ENCODE measurements at regions not wholly inside any gene's neighbourhood (a gene's known extent, or its start where the extent isn't known, plus 50 kb on each side); places are given as distances from the start of the nearest gene placed in this dataset.

GRCh38 chr2:221060376-221060775 is 511.7 kb downstream of the EPHA4 start:
- no peak for TF ChIP-seq CTCF (IDR thresholded peaks at IDR 0.05; ENCODE audit: low read length)
- TF ChIP-seq EZH2 (IDR thresholded peaks at IDR 0.05; ENCODE audit: borderline replicate concordance, low read length): no peak

All from OCI-LY1 (cell line).